RWPE1 (cell line): ENCODE measurements at regions not wholly inside any gene's neighbourhood (a gene's known extent, or its start where the extent isn't known, plus 50 kb on each side); places are given as distances from the start of the nearest gene placed in this dataset.
"Not testable (repeated sequence)": the region's sequence is repeated elsewhere in the genome, so short reads cannot be mapped to it uniquely, and the experiment has no call there.

Experiments used
- CTCF ChIA-PET: fragments of 350-600 bp; sonication (Branson Sonifier 250); formaldehyde crosslinking; extraction: SDS; loops from one replicate; lab custom pipeline; 2021; lab: Yijun Ruan, JAX
- POLR2A ChIA-PET: fragments of 400-600 bp; formaldehyde crosslinking; extraction: SDS; loops from one replicate; lab custom pipeline; 2020; ENCODE audit warnings: antibody characterized with exemption; ENCODE audit not compliant: low non-redundant PET; lab: Yijun Ruan, JAX
- DNase-seq: peaks from one replicate; pipeline ENCODE4 v3.0.0; 2012; ENCODE audit warnings: low spot score
- H3K27ac ChIP-seq: fragments of 450-650 bp; 2 replicates; pipeline ENCODE4 v1.5.1; 2017
- TF ChIP-seq, protein P1 (sequence below): fragments of 450-650 bp; conservative IDR thresholded peaks from 2 replicates; pipeline ENCODE4 v1.5.1; 2017; ENCODE audit warnings: low read depth, mild to moderate bottlenecking

GRCh38 chr7:67344481-67345193, 348.0 kb downstream of the TYW1 start:
- CTCF ChIA-PET: no interaction called here
- POLR2A ChIA-PET: no interaction called here
- TF ChIP-seq, protein P1, sequence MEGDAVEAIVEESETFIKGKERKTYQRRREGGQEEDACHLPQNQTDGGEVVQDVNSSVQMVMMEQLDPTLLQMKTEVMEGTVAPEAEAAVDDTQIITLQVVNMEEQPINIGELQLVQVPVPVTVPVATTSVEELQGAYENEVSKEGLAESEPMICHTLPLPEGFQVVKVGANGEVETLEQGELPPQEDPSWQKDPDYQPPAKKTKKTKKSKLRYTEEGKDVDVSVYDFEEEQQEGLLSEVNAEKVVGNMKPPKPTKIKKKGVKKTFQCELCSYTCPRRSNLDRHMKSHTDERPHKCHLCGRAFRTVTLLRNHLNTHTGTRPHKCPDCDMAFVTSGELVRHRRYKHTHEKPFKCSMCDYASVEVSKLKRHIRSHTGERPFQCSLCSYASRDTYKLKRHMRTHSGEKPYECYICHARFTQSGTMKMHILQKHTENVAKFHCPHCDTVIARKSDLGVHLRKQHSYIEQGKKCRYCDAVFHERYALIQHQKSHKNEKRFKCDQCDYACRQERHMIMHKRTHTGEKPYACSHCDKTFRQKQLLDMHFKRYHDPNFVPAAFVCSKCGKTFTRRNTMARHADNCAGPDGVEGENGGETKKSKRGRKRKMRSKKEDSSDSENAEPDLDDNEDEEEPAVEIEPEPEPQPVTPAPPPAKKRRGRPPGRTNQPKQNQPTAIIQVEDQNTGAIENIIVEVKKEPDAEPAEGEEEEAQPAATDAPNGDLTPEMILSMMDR: no peak

GRCh38 chr7:67346126-67346525, 349.5 kb downstream of the TYW1 start:
- H3K27ac ChIP-seq: no peak overlapping the region
- ChIA-PET CTCF (no interaction called here), POLR2A (no interaction called here)
- no peak for DNase-seq
- TF ChIP-seq, protein P1: no peak

More at GRCh38 chr7:67344481-67345193, 348.0 kb downstream of the TYW1 start:
- no peak overlapping the region for H3K27ac ChIP-seq
- no peak for DNase-seq

DNA sequence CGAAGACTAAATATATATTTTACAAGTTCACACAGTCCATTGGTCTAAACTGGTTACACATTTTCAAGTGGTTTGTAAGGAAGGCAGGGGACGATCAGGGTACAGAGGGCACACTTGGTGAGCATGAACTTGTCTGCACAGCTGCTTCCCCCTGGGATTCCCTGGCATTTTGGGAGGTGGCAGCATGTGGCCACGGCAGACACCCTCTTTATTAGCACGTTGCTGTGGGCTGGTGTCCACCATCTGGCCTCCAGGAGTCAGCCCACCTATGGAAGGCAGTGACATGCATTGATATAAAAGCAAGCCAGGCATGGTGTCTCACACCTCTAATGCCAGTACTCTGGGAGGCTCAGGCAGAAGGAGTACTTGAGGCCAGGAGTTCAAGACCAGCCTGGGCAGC, 350.2 kb downstream of the TYW1 start:
- TF ChIP-seq, protein P1: no peak
- ChIA-PET CTCF (interaction anchor here (0.7 kb wide), 1 partner anchor 25 kb away, joined by 6 read pairs; no protein-coding TSS in a partner anchor), POLR2A (no interaction called here)
- no peak for DNase-seq
- no peak overlapping the region for H3K27ac ChIP-seq

- TF ChIP-seq, protein P1: no peak
- H3K27ac ChIP-seq: no peak overlapping the region
- CTCF ChIA-PET: no interaction called here
These were observed 351.5 kb downstream of the TYW1 start for GRCh38 chr7:67348171-67348570.

DNA sequence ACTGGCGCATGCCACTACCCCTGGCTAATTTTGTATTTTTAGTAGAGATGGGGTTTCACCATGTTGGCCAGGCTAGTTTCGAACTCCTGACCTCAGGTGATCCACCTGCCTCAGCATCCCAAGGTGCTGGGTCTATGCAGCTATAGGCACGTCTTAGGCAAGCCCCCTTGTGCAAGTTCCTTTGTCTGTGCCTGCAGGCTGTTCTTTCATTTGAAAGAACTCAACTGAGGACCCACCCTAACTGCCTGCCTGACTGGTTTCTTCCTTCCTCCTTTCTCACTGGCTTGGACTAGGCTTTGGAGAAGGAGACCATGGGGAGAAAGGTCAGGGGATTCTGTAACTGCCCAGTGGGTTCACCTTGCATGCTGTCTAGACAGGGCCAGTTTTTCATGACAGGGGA, 361.0 kb downstream of the TYW1 start:
- DNase-seq, POLR2A ChIA-PET, H3K27ac ChIP-seq, CTCF ChIA-PET: not testable (repeated sequence)

More at GRCh38 chr7:67348171-67348570, 351.5 kb downstream of the TYW1 start:
- no peak for DNase-seq
- POLR2A ChIA-PET: no interaction called here

DNA sequence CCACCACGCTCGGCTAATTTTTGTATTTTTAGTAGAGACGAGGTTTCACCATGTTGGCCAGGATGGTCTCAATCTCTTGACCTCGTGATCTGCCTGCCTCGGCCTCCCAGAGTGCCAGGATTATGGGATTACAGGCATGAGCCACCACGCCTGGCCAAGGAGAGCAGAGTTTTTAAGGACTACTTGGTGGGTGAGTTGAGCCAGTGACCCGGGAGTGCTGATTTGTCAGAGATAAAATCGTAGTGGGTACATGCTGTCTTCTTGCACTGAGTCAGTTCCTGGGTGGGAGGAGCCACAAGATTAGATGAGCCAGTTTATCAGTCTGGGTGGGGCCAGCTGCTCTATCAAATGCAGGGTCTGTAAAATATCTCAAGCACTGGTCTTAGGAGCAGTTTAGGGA, 361.7 kb downstream of the TYW1 start:
- POLR2A ChIA-PET, DNase-seq, CTCF ChIA-PET, H3K27ac ChIP-seq: not testable (repeated sequence)

DNA sequence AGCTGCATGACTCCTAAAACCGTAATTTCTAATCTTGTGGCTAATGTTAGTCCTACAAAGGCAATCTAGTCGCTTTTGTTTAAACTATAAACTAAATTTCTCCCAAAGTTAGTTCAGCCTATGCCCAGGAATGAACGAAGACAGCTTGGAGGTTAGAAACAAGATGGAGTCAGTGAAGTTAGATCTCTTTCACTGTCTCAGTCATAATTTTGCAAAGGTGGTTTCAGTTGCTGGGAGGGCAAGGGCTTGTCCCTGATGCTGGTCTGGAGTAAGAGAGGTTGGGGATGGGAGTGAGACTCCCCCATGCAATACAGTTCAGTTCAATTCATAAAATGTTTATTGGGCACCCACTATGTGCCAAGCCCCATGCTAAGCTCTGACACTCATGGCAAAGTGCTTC, 362.1 kb downstream of the TYW1 start:
- H3K27ac ChIP-seq, POLR2A ChIA-PET, CTCF ChIA-PET, DNase-seq: not testable (repeated sequence)

DNA sequence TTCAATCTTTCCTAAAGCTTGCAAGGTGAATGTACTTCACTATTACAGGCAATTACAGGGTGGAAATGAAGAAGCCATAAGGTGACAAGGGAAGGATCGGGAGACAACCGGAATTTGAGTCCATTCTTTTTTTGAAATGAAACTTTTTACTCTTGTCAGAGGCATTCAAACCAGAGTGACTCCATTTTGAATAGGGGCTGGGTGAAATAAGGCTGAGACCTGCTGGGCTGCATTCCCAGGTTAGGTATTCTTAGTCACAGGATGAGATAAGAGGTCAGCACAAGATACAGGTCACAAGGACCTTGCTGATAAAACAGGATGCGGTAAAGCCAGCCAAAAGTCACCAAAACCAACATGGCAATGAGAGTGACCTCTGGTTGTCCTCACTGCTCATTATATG, 363.3 kb downstream of the TYW1 start:
- CTCF ChIA-PET: no interaction called here
- TF ChIP-seq, protein P1: no peak
- no peak for DNase-seq
- no peak overlapping the region for H3K27ac ChIP-seq
- POLR2A ChIA-PET: no interaction called here
